Fibroblast of the aortic adventitia (primary cell): ENCODE measurements at regions not wholly inside any gene's neighbourhood (a gene's known extent, or its start where the extent isn't known, plus 50 kb on each side); places are given as distances from the start of the nearest gene placed in this dataset.

Source experiments
- DNase-seq: peaks from one replicate; pipeline ENCODE4 v3.0.0-alpha.2; 2010; ENCODE audit warnings: low read depth
- H3K4me3 ChIP-seq: 2 replicates; pipeline ENCODE4 v1.5.1; 2011; ENCODE audit warnings: low read depth, mild to moderate bottlenecking, control low read depth, low read length, moderate library complexity
- CTCF ChIP-seq: IDR thresholded peaks from 2 replicates; pipeline ENCODE4 v1.5.1; 2011; ENCODE audit warnings: mild to moderate bottlenecking, low read length, control low read depth, inconsistent platforms; ENCODE audit not compliant: insufficient read depth

- TF ChIP-seq CTCF = no peak
Measured at GRCh38 chr4:81541161-81541945, 69.6 kb upstream of the RASGEF1B start.

GRCh38 chr4:81538716-81539427, 67.2 kb upstream of the RASGEF1B start:
- H3K4me3 ChIP-seq = no peak overlapping the region
- TF ChIP-seq CTCF = no peak
- DNase-seq = no peak

More at GRCh38 chr4:81541161-81541945, 69.6 kb upstream of the RASGEF1B start:
- no peak for DNase-seq
- no peak overlapping the region for H3K4me3 ChIP-seq

DNA sequence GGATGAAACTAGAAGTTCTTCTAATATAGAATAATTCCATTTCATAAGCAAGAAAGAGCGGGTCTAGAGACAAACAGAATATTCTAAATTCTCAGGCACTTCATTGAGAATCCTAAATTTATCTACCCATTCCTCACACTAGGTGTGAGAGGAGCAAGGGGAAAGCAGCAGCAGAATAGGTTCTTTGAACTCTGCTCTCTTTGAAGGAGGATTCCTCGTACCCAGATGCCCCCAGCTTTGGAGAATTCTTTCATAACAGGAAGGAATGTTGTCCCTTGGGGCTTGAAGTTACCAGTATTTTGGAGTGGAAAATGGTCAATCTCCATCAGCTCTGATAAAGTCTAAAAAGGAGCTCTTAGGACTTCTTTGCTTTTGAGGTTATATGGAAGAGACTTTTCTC, 59.7 kb upstream of the RASGEF1B start:
- no peak for DNase-seq
- TF ChIP-seq CTCF = no peak
- no peak overlapping the region for H3K4me3 ChIP-seq

GRCh38 chr4:81528979-81529378, 57.3 kb upstream of the RASGEF1B start:
- DNase-seq = no peak
- no peak overlapping the region for H3K4me3 ChIP-seq
- TF ChIP-seq CTCF = no peak

DNA sequence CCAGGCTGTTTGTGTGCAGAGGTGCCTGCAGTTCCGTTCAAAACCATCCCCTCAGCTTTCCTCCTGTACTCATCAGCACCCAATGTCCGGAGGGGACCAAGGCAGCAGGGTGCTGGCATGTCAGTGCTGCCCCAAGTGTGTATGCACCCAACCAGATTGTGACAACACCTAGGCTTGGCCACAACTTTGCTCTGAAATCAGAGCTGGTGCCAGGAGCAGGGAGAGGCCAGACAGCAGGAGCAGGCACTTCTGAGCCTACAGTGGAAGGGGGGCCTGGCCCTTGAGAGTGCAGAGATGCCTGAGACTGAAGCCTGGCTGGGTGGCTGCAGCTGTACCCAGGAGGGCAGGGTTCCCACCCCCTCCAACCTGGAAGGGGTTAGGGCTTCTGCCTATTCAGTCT, 56.5 kb upstream of the RASGEF1B start:
- TF ChIP-seq CTCF = no peak
- DNase-seq = no peak
- no peak overlapping the region for H3K4me3 ChIP-seq

DNA sequence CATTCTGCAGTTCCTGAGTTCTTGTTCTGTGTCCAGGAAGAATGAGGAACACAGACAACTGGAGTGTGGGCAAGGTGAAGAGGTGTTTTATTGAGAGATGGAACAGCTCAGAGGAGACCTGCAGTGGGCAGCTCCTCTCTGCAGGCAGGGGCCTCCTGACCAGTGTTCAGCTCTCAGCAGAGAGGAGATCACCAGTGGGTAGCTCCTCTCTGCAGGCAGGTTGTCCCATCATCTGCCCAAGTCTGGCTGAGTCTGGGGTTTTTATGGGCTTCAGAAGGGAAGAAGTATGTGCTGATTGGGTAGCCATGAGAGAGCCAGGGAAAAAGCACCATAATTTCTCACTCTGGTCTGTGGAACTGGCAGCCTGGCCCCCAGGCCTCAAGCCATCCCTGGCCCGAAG, 56.0 kb upstream of the RASGEF1B start:
- no peak for TF ChIP-seq CTCF
- no peak for DNase-seq
- H3K4me3 ChIP-seq = no peak overlapping the region
